IMR-90 (cell line): ENCODE measurements at regions not wholly inside any gene's neighbourhood (a gene's known extent, or its start where the extent isn't known, plus 50 kb on each side); places are given as distances from the start of the nearest gene placed in this dataset.

ENCODE experiments used
- ATAC-seq: fragments of 200-7000 bp; cut with Tn5 transposase; 2 replicates; pipeline ENCODE4 v1.9.1; 2020; ENCODE audit warnings: low read depth, mild to moderate bottlenecking, moderate library complexity
- BruUV-seq: library from RNA; stranded (reverse); fragments of 400-500 nt; replicated peaks from 2 replicates; lab custom pipeline; 2021; lab: Mats Ljungman, UMichigan
- CTCF ChIA-PET: fragments of 300-600 bp; formaldehyde crosslinking; extraction: SDS; loops from one replicate; lab custom pipeline; 2021; ENCODE audit warnings: antibody characterized with exemption; lab: Yijun Ruan, JAX
- POLR2A ChIA-PET: fragments of 300-600 bp; sonication (Branson Sonifier 250); formaldehyde crosslinking; loops from one replicate; lab custom pipeline; 2022; ENCODE audit warnings: antibody characterized with exemption; ENCODE audit not compliant: unreplicated experiment; lab: Charles Lee
- DNase-seq: peaks from one replicate; pipeline ENCODE4 v3.0.0; 2013
- H2AFZ ChIP-seq: replicated peaks from 2 replicates; pipeline ENCODE3; 2013; ENCODE audit warnings: low read length, mild to moderate bottlenecking; ENCODE audit not compliant: poor library complexity
- H2AK5ac ChIP-seq: 2 replicates; pipeline ENCODE4 v1.6.1; 2013; ENCODE audit warnings: low read depth, low read length, inconsistent platforms
- H2AK9ac ChIP-seq: replicated peaks from 2 replicates; pipeline ENCODE3; 2013; ENCODE audit warnings: mild to moderate bottlenecking, low read depth, low read length, moderate library complexity; ENCODE audit not compliant: poor library complexity
- H2BK120ac ChIP-seq: 2 replicates; pipeline ENCODE4 v1.6.1; 2013; ENCODE audit warnings: low read depth, low read length, inconsistent platforms
- H2BK15ac ChIP-seq: 3 replicates; pipeline ENCODE4 v1.6.1; 2013; ENCODE audit warnings: low read depth, low read length, inconsistent platforms
- H2BK20ac ChIP-seq: 2 replicates; pipeline ENCODE4 v1.6.1; 2013; ENCODE audit warnings: low read depth, mild to moderate bottlenecking, inconsistent platforms, low read length, moderate library complexity
- H2BK5ac ChIP-seq: 2 replicates; pipeline ENCODE4 v1.6.1; 2013; ENCODE audit warnings: mild to moderate bottlenecking, low read depth, low read length, inconsistent platforms; ENCODE audit not compliant: poor library complexity, severe bottlenecking
- H3K14ac ChIP-seq: replicated peaks from 2 replicates; pipeline ENCODE4 v1.6.1; 2013; ENCODE audit warnings: low read depth, low read length, inconsistent platforms
- H3K18ac ChIP-seq: 2 replicates; pipeline ENCODE4 v1.6.1; 2013; ENCODE audit warnings: low read depth, low read length, control low read depth
- H3K23ac ChIP-seq: 2 replicates; pipeline ENCODE4 v1.6.1; 2013; ENCODE audit warnings: low read depth, low read length, inconsistent platforms
- H3K27ac ChIP-seq: 2 replicates; pipeline ENCODE4 v1.5.1; 2013; ENCODE audit warnings: mild to moderate bottlenecking, control low read depth, low read length; ENCODE audit not compliant: insufficient read depth
- H3K27me3 ChIP-seq: 2 replicates; pipeline ENCODE4 v1.6.1; 2013; ENCODE audit warnings: low read length; ENCODE audit not compliant: control insufficient read depth, insufficient read depth
- H3K36me3 ChIP-seq: 2 replicates; pipeline ENCODE4 v1.6.1; 2013; ENCODE audit warnings: low read length, mixed read lengths; ENCODE audit not compliant: control insufficient read depth, insufficient read depth
- H3K4ac ChIP-seq: 2 replicates; pipeline ENCODE4 v1.6.1; 2013; ENCODE audit warnings: low read depth, low read length, inconsistent platforms
- H3K4me1 ChIP-seq: 2 replicates; pipeline ENCODE4 v1.6.1; 2013; ENCODE audit warnings: low read length, mixed read lengths; ENCODE audit not compliant: control insufficient read depth, insufficient read depth
- H3K4me2 ChIP-seq: 2 replicates; pipeline ENCODE4 v1.6.1; 2013; ENCODE audit warnings: low read depth, mild to moderate bottlenecking, control low read depth, low read length, moderate library complexity
- H3K4me3 ChIP-seq: 2 replicates; pipeline ENCODE4 v1.5.1; 2013; ENCODE audit warnings: low read depth, mild to moderate bottlenecking, control low read depth, low read length, moderate library complexity; ENCODE audit not compliant: insufficient read depth
- H3K56ac ChIP-seq: 2 replicates; pipeline ENCODE4 v1.6.1; 2013; ENCODE audit warnings: low read length, inconsistent platforms; ENCODE audit not compliant: insufficient read depth; ENCODE audit errors: extremely low read depth
- H3K79me1 ChIP-seq, 2 experiments: 2 replicates each; pipeline ENCODE4 v1.6.1; 2013; ENCODE audit warnings: low read length in 2 of 2, inconsistent platforms in 1 of 2, low read depth in 1 of 2
- H3K9ac ChIP-seq: 2 replicates; pipeline ENCODE4 v1.6.1; 2013; ENCODE audit warnings: low read depth, low read length, control low read depth
- H3K9me1 ChIP-seq: 2 replicates; pipeline ENCODE4 v1.6.1; 2013; ENCODE audit warnings: low read length, inconsistent platforms; ENCODE audit not compliant: insufficient read depth
- H3K9me3 ChIP-seq: 2 replicates; pipeline ENCODE4 v1.6.1; 2013; ENCODE audit warnings: low read length; ENCODE audit not compliant: control insufficient read depth, insufficient read depth
- H4K20me1 ChIP-seq: 2 replicates; pipeline ENCODE4 v1.6.1; 2013; ENCODE audit warnings: low read length, inconsistent platforms; ENCODE audit not compliant: insufficient read depth
- H4K5ac ChIP-seq: 2 replicates; pipeline ENCODE4 v1.6.1; 2013; ENCODE audit warnings: mild to moderate bottlenecking, low read depth, low read length, control low read depth
- H4K8ac ChIP-seq, 2 experiments: 2 replicates each; pipeline ENCODE4 v1.6.1; 2013; ENCODE audit warnings: low read depth in 2 of 2, low read length in 2 of 2, control low read depth in 1 of 2, inconsistent platforms in 1 of 2
- H4K91ac ChIP-seq: 2 replicates; pipeline ENCODE4 v1.6.1; 2013; ENCODE audit warnings: low read depth, low read length, inconsistent platforms; ENCODE audit not compliant: insufficient read depth
- BHLHE40 ChIP-seq: fragments of 150-350 bp; IDR thresholded peaks from 2 replicates; pipeline ENCODE4 v1.6.1; 2016; ENCODE audit warnings: mild to moderate bottlenecking, low read depth, low read length
- CEBPB ChIP-seq: IDR thresholded peaks from 2 replicates; pipeline ENCODE4 v1.6.1; 2012; ENCODE audit warnings: low read depth, low read length, improper control_type of control experiment
- CHD1 ChIP-seq: IDR thresholded peaks from 2 replicates; pipeline ENCODE4 v1.6.1; 2012; ENCODE audit warnings: low read depth, low read length, improper control_type of control experiment
- FOS ChIP-seq: fragments of 150-350 bp; IDR thresholded peaks from 2 replicates; pipeline ENCODE4 v1.6.1; 2016; ENCODE audit warnings: low read depth, low read length
- MAFK ChIP-seq: IDR thresholded peaks from 2 replicates; pipeline ENCODE4 v1.6.1; 2012; ENCODE audit warnings: low read depth, low read length, improper control_type of control experiment
- MAZ ChIP-seq: IDR thresholded peaks from 2 replicates; pipeline ENCODE4 v1.6.1; 2012; ENCODE audit warnings: low read depth, mild to moderate bottlenecking, low read length, improper control_type of control experiment, moderate library complexity, borderline replicate concordance
- MXI1 ChIP-seq: IDR thresholded peaks from 2 replicates; pipeline ENCODE4 v1.6.1; 2012; ENCODE audit warnings: low read depth, mild to moderate bottlenecking, low read length, moderate library complexity, borderline replicate concordance
- POLR2A ChIP-seq: IDR thresholded peaks from 2 replicates; pipeline ENCODE4 v1.6.1; 2012; ENCODE audit warnings: mild to moderate bottlenecking, low read depth, low read length
- RAD21 ChIP-seq: IDR thresholded peaks from 2 replicates; pipeline ENCODE4 v1.6.1; 2012; ENCODE audit warnings: low read length, improper control_type of control experiment
- RCOR1 ChIP-seq: IDR thresholded peaks from 2 replicates; pipeline ENCODE4 v1.6.1; 2012; ENCODE audit warnings: mild to moderate bottlenecking, low read length, improper control_type of control experiment; ENCODE audit not compliant: insufficient replicate concordance
- RFX5 ChIP-seq: IDR thresholded peaks from 2 replicates; pipeline ENCODE4 v1.8.0; 2012; ENCODE audit warnings: low read depth, mild to moderate bottlenecking, low read length, moderate library complexity
- SMC3 ChIP-seq: fragments of 150-350 bp; IDR thresholded peaks from 2 replicates; pipeline ENCODE4 v1.6.1; 2016; ENCODE audit warnings: low read depth, mild to moderate bottlenecking, antibody characterized with exemption, low read length, moderate library complexity
- USF2 ChIP-seq: fragments of 150-350 bp; IDR thresholded peaks from 2 replicates; pipeline ENCODE4 v1.6.1; 2017; ENCODE audit warnings: mild to moderate bottlenecking, antibody characterized with exemption, low read length, low read depth
- WGBS, 2 experiments: methylation state at CpG; one replicate each; pipeline versions ENCODE4 v1.1.5 to v1.1.7; 2013; ENCODE audit warnings: missing lambda C conversion rate in 2 of 2; ENCODE audit not compliant: insufficient read length in 1 of 2; ENCODE audit errors: extremely low coverage in 2 of 2; 5-methylcytosine and 5-hydroxymethylcytosine counted together
- dilution Hi-C: fragments of 300-500 bp; cut with HindIII; formaldehyde crosslinking; loops from one replicate; pipeline ENCODE4 v1.14.3; 2018; ENCODE audit warnings: low sequenced_read_pairs; ENCODE audit not compliant: unreplicated experiment
- in situ Hi-C: fragments of 300-500 bp; cut with MboI; formaldehyde crosslinking; loops from 3 replicates; pipeline ENCODE4 v1.14.3; 2019; ENCODE audit warnings: low sequenced_read_pairs, inconsistent platforms, mixed read lengths
- intact Hi-C: fragments of 100-400 bp; cut with micrococcal nuclease; formaldehyde crosslinking; loops from 2 replicates; pipeline ENCODE4 v1.10.0; 2022

- dilution Hi-C loops = no loop called here
These were observed 50.0 kb upstream of the CLDN5 start for GRCh38 chr22:19574247-19574646.

More at GRCh38 chr22:19574247-19574646, 50.0 kb upstream of the CLDN5 start:
- 89% methylated on average over 3 of the region's 4 CpGs; no CpG with 5 or more reads in 1 of the 2 experiments for WGBS, 2 experiments
- H2AK5ac ChIP-seq = no peak overlapping the region
- BruUV-seq = no TSS peak
- no peak overlapping the region for H3K4ac ChIP-seq
- in situ Hi-C loops = no loop called here
- H3K27me3 ChIP-seq = peaks cover 1% of the 10 kb centered on the region; the same call in 1 of the 2 replicates
- intact Hi-C loops = no loop called here
- no peak overlapping the region for H2BK20ac ChIP-seq
- no peak overlapping the region for H4K91ac ChIP-seq
- H3K36me3 ChIP-seq = no peaks in the 10 kb centered on the region
- ATAC-seq (no peak), DNase-seq (no peak)
- H2BK15ac ChIP-seq = no peak overlapping the region
- no peak overlapping the region for H3K14ac ChIP-seq
- H3K4me1 ChIP-seq = peaks cover 17% of the 10 kb centered on the region
- H3K18ac ChIP-seq = no peak overlapping the region
- no peak overlapping the region for H3K27ac ChIP-seq
- no peak overlapping the region for H4K5ac ChIP-seq
- no peaks in the 10 kb centered on the region; the same call in 1 of the 2 replicates for H3K9me1 ChIP-seq
- no peaks in the 10 kb centered on the region for H3K79me1 ChIP-seq
- H2AFZ ChIP-seq = no peak overlapping the region
- TF ChIP-seq MXI1 = no peak
- no peak for TF ChIP-seq SMC3
- TF ChIP-seq POLR2A = no peak
- TF ChIP-seq RCOR1 = no peak
- no peak for TF ChIP-seq RFX5
- TF ChIP-seq USF2 = no peak
- TF ChIP-seq CHD1 = no peak
- no peak for TF ChIP-seq BHLHE40
- TF ChIP-seq FOS = no peak
- TF ChIP-seq MAZ = no peak
- no peak for TF ChIP-seq CEBPB
- TF ChIP-seq RAD21 = no peak
- TF ChIP-seq MAFK = no peak
- H3K9me3 ChIP-seq = no peaks in the 10 kb centered on the region
- H2AK9ac ChIP-seq = no peak overlapping the region
- no peak overlapping the region for H3K4me3 ChIP-seq
- no peak overlapping the region for H3K9ac ChIP-seq
- no peak overlapping the region for H3K56ac ChIP-seq
- H3K23ac ChIP-seq = no peak overlapping the region
- ChIA-PET POLR2A (no interaction called here), CTCF (no interaction called here)
- no peak overlapping the region for H4K8ac ChIP-seq
- H2BK5ac ChIP-seq = no peak overlapping the region
- no peaks in the 10 kb centered on the region for H4K20me1 ChIP-seq
- H2BK120ac ChIP-seq = no peak overlapping the region
- H3K4me2 ChIP-seq = no peak overlapping the region
